HUES48 (cell line): ENCODE measurements at regions not wholly inside any gene's neighbourhood (a gene's known extent, or its start where the extent isn't known, plus 50 kb on each side); places are given as distances from the start of the nearest gene placed in this dataset.

Experiments used
- H3K27ac ChIP-seq: one replicate; pipeline ENCODE4 v1.7.0; 2013; ENCODE audit warnings: low read depth, low read length, inconsistent platforms
- H3K27me3 ChIP-seq: 2 replicates; pipeline ENCODE4 v1.6.1; 2013; ENCODE audit warnings: mild to moderate bottlenecking, low read length; ENCODE audit not compliant: control insufficient read depth, insufficient read depth
- H3K36me3 ChIP-seq: 2 replicates; pipeline ENCODE4 v1.6.1; 2013; ENCODE audit warnings: low read length; ENCODE audit not compliant: control insufficient read depth, insufficient read depth
- H3K4me1 ChIP-seq: 2 replicates; pipeline ENCODE4 v1.6.1; 2013; ENCODE audit warnings: mild to moderate bottlenecking, low read length; ENCODE audit not compliant: control insufficient read depth, insufficient read depth
- H3K4me3 ChIP-seq: 2 replicates; pipeline ENCODE4 v1.5.1; 2013; ENCODE audit warnings: mild to moderate bottlenecking, low read depth, low read length
- H3K9ac ChIP-seq: 2 replicates; pipeline ENCODE4 v1.6.1; 2013; ENCODE audit warnings: mild to moderate bottlenecking, low read depth, low read length, moderate library complexity
- H3K9me3 ChIP-seq: 2 replicates; pipeline ENCODE4 v1.6.1; 2013; ENCODE audit warnings: low read length; ENCODE audit not compliant: control insufficient read depth, insufficient read depth

DNA sequence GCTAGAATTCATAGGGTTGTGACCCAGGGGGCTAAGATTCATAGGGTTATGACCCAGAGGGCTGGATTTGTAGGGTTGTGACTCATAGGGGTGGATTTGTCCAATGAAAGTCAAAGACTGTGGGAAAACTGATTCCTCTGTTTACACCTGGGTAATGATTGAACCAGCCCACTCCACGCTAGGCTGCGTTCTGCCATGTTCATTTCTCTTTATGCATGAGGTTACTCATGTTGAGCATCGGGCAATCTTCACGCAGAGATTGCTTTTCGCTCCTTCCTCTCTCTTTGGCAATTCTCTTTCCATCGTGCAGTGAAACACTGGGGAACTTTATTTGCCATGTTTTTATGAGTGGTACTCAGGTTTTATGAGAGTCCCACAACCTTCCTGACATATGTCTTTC is 127.8 kb downstream of the CRLF2 start:
- Histone ChIP-seq H3K9ac (no peak overlapping the region), H3K27me3 (no peaks in the 10 kb centered on the region), H3K9me3 (no peaks in the 10 kb centered on the region), H3K36me3 (no peaks in the 10 kb centered on the region), H3K4me1 (no peaks in the 10 kb centered on the region), H3K4me3 (no peak overlapping the region), H3K27ac (no peak overlapping the region)

DNA sequence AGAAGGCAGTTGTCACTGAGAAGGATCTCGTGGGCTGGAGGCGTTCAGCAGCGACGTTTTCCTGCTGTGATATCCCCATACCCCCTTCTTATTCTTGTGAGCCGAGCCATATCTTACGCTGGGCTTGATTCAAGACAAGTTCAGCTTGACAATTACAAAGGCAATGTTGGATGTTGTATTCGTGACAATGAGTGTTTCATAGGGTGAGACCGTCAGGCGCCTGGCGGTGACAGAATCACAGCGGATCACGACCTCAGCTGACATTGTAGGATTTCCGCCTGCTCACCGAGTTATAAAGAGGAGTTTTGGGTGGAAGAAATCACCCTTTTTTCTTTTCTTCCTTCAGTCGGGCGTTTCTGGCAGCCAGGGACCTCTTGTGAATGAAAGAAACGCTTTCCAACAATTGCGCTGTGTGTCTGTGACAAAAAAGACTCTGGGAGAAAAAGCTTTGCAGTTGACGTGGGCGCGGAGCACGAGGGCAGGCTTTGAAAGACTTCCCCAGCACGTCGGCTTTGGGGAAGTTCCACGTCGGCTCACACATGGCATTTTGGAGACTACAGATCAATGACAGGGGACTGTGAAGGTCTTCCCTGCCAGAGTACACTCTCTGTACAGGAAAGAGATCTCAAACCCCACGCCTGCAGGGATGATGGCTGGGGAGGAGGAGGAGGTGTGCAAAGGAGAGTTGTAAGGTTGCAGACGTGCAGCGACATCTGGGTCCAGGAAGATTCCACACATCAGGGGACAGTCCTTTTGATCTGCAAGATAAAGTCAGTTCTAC is 135.4 kb downstream of the CRLF2 start:
- no peak overlapping the region for H3K4me3 ChIP-seq
- no peak overlapping the region for H3K9ac ChIP-seq
- H3K27ac ChIP-seq = no peak overlapping the region
- no peaks in the 10 kb centered on the region for H3K27me3 ChIP-seq
- no peaks in the 10 kb centered on the region for H3K4me1 ChIP-seq
- no peaks in the 10 kb centered on the region for H3K36me3 ChIP-seq
- no peaks in the 10 kb centered on the region for H3K9me3 ChIP-seq

DNA sequence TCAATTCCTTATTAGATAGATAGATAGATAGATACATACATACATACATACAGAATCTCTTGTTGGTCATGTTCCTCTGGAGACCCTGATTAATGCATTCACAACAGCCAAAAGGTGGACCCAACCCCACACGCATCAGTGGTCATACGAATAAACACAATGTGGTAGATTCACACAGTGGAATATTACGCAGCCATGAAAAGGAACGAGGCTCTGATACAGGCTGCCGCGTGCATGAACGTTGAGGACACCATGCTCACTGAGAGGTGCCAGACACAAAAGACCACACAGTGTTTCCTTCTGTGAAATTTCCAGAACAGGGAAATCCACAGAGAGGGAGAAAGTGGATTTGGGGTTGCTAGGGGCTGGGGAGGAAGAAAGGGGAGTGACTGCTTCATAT is 136.7 kb downstream of the CRLF2 start:
- H3K4me3 ChIP-seq = no peak overlapping the region
- no peaks in the 10 kb centered on the region for H3K4me1 ChIP-seq
- H3K9ac ChIP-seq = no peak overlapping the region
- H3K9me3 ChIP-seq = no peaks in the 10 kb centered on the region
- H3K27ac ChIP-seq = no peak overlapping the region
- H3K36me3 ChIP-seq = no peaks in the 10 kb centered on the region
- no peaks in the 10 kb centered on the region for H3K27me3 ChIP-seq

DNA sequence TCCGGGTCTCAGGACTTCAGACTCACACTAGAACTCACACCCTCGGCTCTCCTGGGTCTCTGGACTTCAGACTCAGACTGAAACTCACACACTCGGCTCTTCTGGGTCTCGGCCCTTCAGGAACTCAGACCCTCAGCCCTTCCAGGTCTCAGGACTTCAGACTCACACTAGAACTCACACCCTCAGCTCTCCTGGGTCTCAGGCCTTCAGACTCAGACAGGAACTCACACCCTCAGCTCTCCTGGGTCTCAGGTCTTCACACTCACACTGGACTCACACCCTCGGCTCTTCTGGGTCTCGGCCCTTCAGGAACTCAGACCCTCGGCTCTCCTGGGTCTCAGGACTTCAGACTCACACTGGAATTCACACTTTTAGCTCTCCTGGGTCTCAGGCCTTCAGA is 137.3 kb downstream of the CRLF2 start:
- Histone ChIP-seq H3K27ac (no peak overlapping the region), H3K9me3 (no peaks in the 10 kb centered on the region), H3K4me1 (no peaks in the 10 kb centered on the region)

DNA sequence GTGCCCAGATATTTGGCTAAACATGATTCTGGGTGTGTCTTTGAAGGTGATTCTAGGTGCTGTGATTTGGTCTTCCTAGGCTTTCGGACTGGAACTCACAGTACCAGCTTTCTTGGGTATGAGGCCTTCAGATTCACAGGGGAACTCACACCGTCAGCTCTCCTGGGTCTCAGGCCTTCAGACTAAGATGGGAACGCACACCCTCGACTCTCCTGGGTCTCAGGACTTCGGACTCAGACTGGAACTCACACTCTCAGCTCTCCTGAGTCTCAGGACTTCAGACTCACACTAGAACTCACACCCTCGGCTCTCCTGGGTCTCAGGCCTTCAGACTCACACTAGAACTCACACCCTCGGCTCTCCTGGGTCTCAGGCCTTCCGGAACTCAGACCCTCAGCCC is 137.7 kb downstream of the CRLF2 start:
- H3K4me3 ChIP-seq = no peak overlapping the region
- no peaks in the 10 kb centered on the region for H3K27me3 ChIP-seq
- no peak overlapping the region for H3K27ac ChIP-seq
- no peaks in the 10 kb centered on the region for H3K9me3 ChIP-seq
- no peak overlapping the region for H3K9ac ChIP-seq
- H3K4me1 ChIP-seq = no peaks in the 10 kb centered on the region
- no peaks in the 10 kb centered on the region for H3K36me3 ChIP-seq

More for the DNA sequence above, 137.3 kb downstream of the CRLF2 start:
- no peak overlapping the region for H3K4me3 ChIP-seq
- no peaks in the 10 kb centered on the region for H3K36me3 ChIP-seq
- H3K27me3 ChIP-seq = no peaks in the 10 kb centered on the region
- no peak overlapping the region for H3K9ac ChIP-seq

DNA sequence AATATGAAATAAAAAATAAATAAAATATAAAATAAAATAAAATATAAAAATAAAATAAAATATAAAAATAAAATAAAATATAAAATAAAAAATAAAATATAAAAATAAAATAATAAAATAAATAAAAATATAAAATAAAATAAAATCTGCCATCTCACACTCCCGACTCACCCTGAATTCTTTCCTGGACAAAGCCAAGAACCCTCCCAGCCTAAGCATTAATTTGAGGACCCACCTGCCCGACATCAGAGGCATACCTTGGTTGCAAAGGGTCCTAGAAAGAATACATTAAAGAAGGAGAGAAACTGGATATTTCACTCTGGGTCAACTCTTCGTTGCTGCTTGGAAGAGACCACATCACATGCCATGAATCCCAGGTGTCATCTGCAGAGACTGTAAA is 138.3 kb downstream of the CRLF2 start:
- Histone ChIP-seq H3K27ac (no peak overlapping the region), H3K4me1 (no peaks in the 10 kb centered on the region), H3K36me3 (no peaks in the 10 kb centered on the region), H3K27me3 (no peaks in the 10 kb centered on the region), H3K9ac (no peak overlapping the region), H3K9me3 (no peaks in the 10 kb centered on the region), H3K4me3 (no peak overlapping the region)

DNA sequence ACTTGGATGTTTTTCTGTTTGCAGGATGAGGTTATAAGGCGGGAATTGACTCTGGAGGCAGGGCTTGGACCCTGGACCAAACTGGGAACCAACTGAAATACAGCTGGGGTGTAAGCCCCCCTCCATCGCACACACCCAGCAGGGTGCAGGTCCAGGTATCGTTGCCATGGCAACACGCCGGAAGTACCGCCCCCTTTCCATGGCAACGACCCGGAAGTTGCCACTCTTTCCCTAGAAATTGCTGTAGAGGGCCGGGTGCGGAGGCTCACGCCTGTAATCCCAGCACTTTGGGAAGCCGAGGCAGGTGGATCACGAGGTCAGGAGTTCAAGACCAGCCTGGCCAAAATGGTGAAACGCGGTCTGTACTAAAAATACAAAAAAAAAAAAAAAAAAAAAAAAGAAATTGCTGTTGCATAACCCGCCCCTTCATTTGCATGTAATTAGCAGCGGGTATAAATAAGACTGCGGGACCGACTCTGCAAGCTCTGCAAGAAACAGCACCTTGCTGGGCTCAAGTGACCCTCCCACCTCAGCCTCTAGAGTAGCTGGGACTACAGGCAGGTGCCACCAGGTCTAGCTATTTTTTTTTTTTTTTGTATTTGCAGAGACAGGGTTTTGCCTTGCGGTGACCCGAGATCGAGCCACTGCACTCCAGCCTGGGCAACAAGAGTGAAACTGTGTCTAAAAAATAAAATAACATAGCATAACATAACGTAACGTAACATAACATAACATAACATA is 139.6 kb downstream of the CRLF2 start:
- Histone ChIP-seq H3K27ac (no peak overlapping the region), H3K4me3 (no peak overlapping the region), H3K9me3 (no peaks in the 10 kb centered on the region), H3K36me3 (no peaks in the 10 kb centered on the region), H3K9ac (no peak overlapping the region), H3K4me1 (no peaks in the 10 kb centered on the region), H3K27me3 (no peaks in the 10 kb centered on the region)

DNA sequence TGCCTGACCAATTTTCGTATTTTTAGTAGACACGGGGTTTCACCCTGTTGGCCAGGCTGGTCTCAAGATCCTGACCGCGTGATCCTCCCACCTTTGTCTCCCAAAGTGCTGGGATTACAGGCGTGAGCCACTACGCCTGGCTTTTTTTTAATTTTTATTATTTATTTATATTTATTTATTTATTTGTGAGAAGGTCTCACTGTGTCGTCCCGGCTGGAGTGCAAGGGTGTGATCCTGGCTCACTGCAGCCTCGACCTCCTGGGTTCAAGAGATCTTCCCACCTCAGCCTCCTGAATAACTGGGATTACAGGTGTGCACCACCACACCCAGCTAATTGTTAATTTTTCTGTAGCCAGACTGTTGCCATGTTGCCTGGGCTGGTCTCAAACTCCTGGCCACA is 141.1 kb downstream of the CRLF2 start:
- no peaks in the 10 kb centered on the region for H3K36me3 ChIP-seq
- H3K4me1 ChIP-seq = no peaks in the 10 kb centered on the region
- no peak overlapping the region for H3K4me3 ChIP-seq
- no peaks in the 10 kb centered on the region for H3K27me3 ChIP-seq
- H3K9ac ChIP-seq = no peak overlapping the region
- H3K9me3 ChIP-seq = no peaks in the 10 kb centered on the region
- no peak overlapping the region for H3K27ac ChIP-seq

DNA sequence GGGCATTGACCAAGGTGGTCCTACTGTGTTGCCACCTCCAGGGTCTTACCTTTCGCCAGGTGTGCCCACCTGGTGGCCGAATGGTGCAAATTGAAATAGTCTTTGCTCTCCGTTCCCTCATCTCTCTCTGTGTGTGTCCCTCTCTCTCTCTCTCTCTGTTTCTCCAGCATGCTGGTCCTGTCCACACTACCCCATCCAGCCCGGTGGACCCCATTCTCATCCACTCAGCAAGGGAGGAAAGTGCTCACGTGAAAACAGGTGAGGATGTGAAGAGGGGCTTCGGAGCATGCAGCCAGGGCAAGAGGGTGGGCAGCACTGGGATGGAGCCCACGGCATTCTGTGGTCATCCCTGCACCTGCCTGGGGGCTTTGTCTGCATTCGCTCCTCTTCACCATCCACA is 150.1 kb downstream of the CRLF2 start:
- Histone ChIP-seq H3K9ac (no peak overlapping the region), H3K36me3 (no peaks in the 10 kb centered on the region), H3K9me3 (peaks cover 10% of the 10 kb centered on the region)

DNA sequence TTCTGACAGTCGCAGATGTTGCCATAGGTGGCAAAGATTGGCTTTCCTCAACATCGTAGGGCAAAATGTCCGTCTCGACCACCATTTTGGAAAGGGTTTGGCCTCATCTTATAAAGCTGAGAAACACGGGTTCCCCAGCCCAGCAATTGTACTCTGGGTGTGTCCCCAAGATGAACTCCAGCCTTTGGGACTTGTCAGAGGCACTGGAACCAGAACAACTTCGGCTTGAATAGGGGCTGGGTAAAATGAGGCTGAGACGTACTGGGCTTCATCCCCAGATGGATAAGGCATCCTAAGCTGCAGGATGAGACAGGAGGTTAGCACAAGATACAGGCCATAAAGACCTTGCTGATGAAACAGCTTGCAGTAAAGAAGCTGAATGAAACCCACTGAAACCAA is 151.9 kb downstream of the CRLF2 start:
- H3K4me1 ChIP-seq = no peaks in the 10 kb centered on the region
- H3K27ac ChIP-seq = no peak overlapping the region
- H3K27me3 ChIP-seq = no peaks in the 10 kb centered on the region
- peaks cover 10% of the 10 kb centered on the region for H3K9me3 ChIP-seq
- H3K9ac ChIP-seq = no peak overlapping the region
- no peak overlapping the region for H3K4me3 ChIP-seq
- no peaks in the 10 kb centered on the region for H3K36me3 ChIP-seq

More for the DNA sequence above, 150.1 kb downstream of the CRLF2 start:
- Histone ChIP-seq H3K4me1 (no peaks in the 10 kb centered on the region), H3K4me3 (no peak overlapping the region), H3K27ac (no peak overlapping the region), H3K27me3 (no peaks in the 10 kb centered on the region)
